Peyer's patch (tissue), 4 donors: ENCODE measurements at regions not wholly inside any gene's neighbourhood (a gene's known extent, or its start where the extent isn't known, plus 50 kb on each side); places are given as distances from the start of the nearest gene placed in this dataset.
"Not testable (repeated sequence)": the region's sequence is repeated elsewhere in the genome, so short reads cannot be mapped to it uniquely, and the experiment has no call there.

Source experiments
- DNase-seq, 3 donors: peaks; one replicate each; pipeline ENCODE4 v3.0.0-alpha.2; 2017 to 2019
- H3K27ac ChIP-seq, 4 donors: fragments of 200-600 bp; sonication (generic); one replicate each; pipeline ENCODE4 v1.5.1; 2016 to 2019
- H3K27me3 ChIP-seq, 2 donors: fragments of 200-600 bp; sonication (generic); one replicate each; pipeline ENCODE4 v1.5.1; 2019
- H3K36me3 ChIP-seq, 3 donors: fragments of 200-600 bp; sonication (generic); one replicate each; pipeline ENCODE4 v1.5.1; 2016 to 2019
- H3K4me1 ChIP-seq, 4 donors: fragments of 200-600 bp; sonication (generic); one replicate each; pipeline ENCODE4 v1.5.1; 2016 to 2019
- H3K4me3 ChIP-seq, 4 donors: fragments of 200-600 bp; sonication (generic); 1 replicate in 3 of 4; 2 replicates in 1 of 4; pipeline ENCODE4 v1.5.1; 2016 to 2019; ENCODE audit warnings: mild to moderate bottlenecking in 1 of 4
- H3K9me3 ChIP-seq, 4 donors: fragments of 200-600 bp; sonication (generic); one replicate each; pipeline ENCODE4 v1.5.1; 2016 to 2019; ENCODE audit warnings: mild to moderate bottlenecking in 1 of 4
- CTCF ChIP-seq, 6 experiments: fragments of 450-650 bp in 4 of 6; fragments of 200-600 bp in 2 of 6; sonication (generic) in 1 of 6; IDR thresholded peaks; one replicate each; pipeline ENCODE4 v1.5.1; 2017 to 2019; ENCODE audit warnings: antibody characterized with exemption in 6 of 6, mild to moderate bottlenecking in 3 of 6, moderate library complexity in 1 of 6
- POLR2A ChIP-seq, 2 donors: fragments of 450-650 bp; IDR thresholded peaks; one replicate each; pipeline ENCODE4 v1.5.1; 2017; ENCODE audit warnings: antibody characterized with exemption in 2 of 2, mild to moderate bottlenecking in 2 of 2, moderate library complexity in 2 of 2

GRCh38 chr7:149706398-149706797, 67.0 kb downstream of the ZNF467 start:
- Histone ChIP-seq H3K4me3 (no peak overlapping the region), H3K4me1 (no peaks in the 10 kb centered on the region), H3K27me3 (no peaks in the 10 kb centered on the region), H3K36me3 (no peaks in the 10 kb centered on the region), H3K9me3 (peaks cover 0 to 9% (median 2%) of the 10 kb centered on the region in 4 donors), H3K27ac (no peak overlapping the region)
- no peak for TF ChIP-seq CTCF (IDR thresholded peaks at IDR 0.05)
- no peak for DNase-seq

GRCh38 chr7:149704507-149704906, 68.9 kb downstream of the ZNF467 start:
- Histone ChIP-seq H3K4me3 (no peak overlapping the region), H3K36me3 (no peaks in the 10 kb centered on the region), H3K27ac (no peak overlapping the region), H3K27me3 (no peaks in the 10 kb centered on the region), H3K4me1 (no peaks in the 10 kb centered on the region), H3K9me3 (peaks cover 0 to 6% (median 3%) of the 10 kb centered on the region in 4 donors)
- no peak for DNase-seq
- TF ChIP-seq CTCF (IDR thresholded peaks at IDR 0.05) (no peak), POLR2A (IDR thresholded peaks at IDR 0.05) (no peak)

- H3K4me1 ChIP-seq, result no peaks in the 10 kb centered on the region
- no peak overlapping the region for H3K27ac ChIP-seq
- H3K9me3 ChIP-seq, result peaks cover 0 to 6% (median 3%) of the 10 kb centered on the region in 4 donors
- H3K27me3 ChIP-seq, result no peaks in the 10 kb centered on the region
- TF ChIP-seq CTCF (IDR thresholded peaks at IDR 0.05), result no peak
- TF ChIP-seq POLR2A (IDR thresholded peaks at IDR 0.05), result no peak
- no peak overlapping the region for H3K4me3 ChIP-seq
- no peak for DNase-seq
- no peaks in the 10 kb centered on the region for H3K36me3 ChIP-seq
Observed at GRCh38 chr7:149703044-149703650, 70.2 kb downstream of the ZNF467 start.

- Histone ChIP-seq H3K9me3 (peaks cover 0 to 6% (median 3%) of the 10 kb centered on the region in 4 donors), H3K4me3 (no peak overlapping the region)
- no peak for TF ChIP-seq CTCF (IDR thresholded peaks at IDR 0.05)
- TF ChIP-seq POLR2A (IDR thresholded peaks at IDR 0.05), result no peak
Observed at GRCh38 chr7:149701495-149702240, 71.7 kb downstream of the ZNF467 start.

GRCh38 chr7:149697767-149698166, 75.6 kb downstream of the ZNF467 start:
- H3K4me1 ChIP-seq, DNase-seq, H3K27me3 ChIP-seq, H3K36me3 ChIP-seq, H3K4me3 ChIP-seq, H3K27ac ChIP-seq, H3K9me3 ChIP-seq: not testable (repeated sequence)

More at GRCh38 chr7:149701495-149702240, 71.7 kb downstream of the ZNF467 start:
- Histone ChIP-seq H3K27ac (no peak overlapping the region), H3K36me3 (no peaks in the 10 kb centered on the region), H3K27me3 (no peaks in the 10 kb centered on the region), H3K4me1 (no peaks in the 10 kb centered on the region)
- no peak for DNase-seq

- H3K36me3 ChIP-seq, result no peaks in the 10 kb centered on the region
- TF ChIP-seq POLR2A (IDR thresholded peaks at IDR 0.05) (no peak), CTCF (IDR thresholded peaks at IDR 0.05) (no peak)
- no peak for DNase-seq
- no peak overlapping the region for H3K4me3 ChIP-seq
- H3K27me3 ChIP-seq, result peaks cover 0 to 11% of the 10 kb centered on the region in 2 donors
- no peaks in the 10 kb centered on the region for H3K4me1 ChIP-seq
- H3K27ac ChIP-seq, result no peak overlapping the region
- peaks cover 0 to 6% (median 3%) of the 10 kb centered on the region in 4 donors for H3K9me3 ChIP-seq
Observed at GRCh38 chr7:149696280-149696679, 77.1 kb downstream of the ZNF467 start.
